IPS-NIHi7 (cell line): ENCODE measurements at regions not wholly inside any gene's neighbourhood (a gene's known extent, or its start where the extent isn't known, plus 50 kb on each side); places are given as distances from the start of the nearest gene placed in this dataset.
"Not testable (repeated sequence)": the region's sequence is repeated elsewhere in the genome, so short reads cannot be mapped to it uniquely, and the experiment has no call there.

Experiments
- DNase-seq: peaks from one replicate; pipeline ENCODE4 v3.0.0; 2012; ENCODE audit warnings: mixed read lengths; ENCODE audit errors: extremely low spot score

- no peak for DNase-seq
These were observed 179.7 kb downstream of the FOXG1 start for GRCh38 chr14:28946267-28946666.

- DNase-seq, result no peak
These were observed 182.9 kb downstream of the FOXG1 start for GRCh38 chr14:28949503-28949902.

- no peak for DNase-seq
These were observed 185.6 kb downstream of the FOXG1 start for GRCh38 chr14:28952161-28952560.

- no peak for DNase-seq
These were observed 186.1 kb downstream of the FOXG1 start for GRCh38 chr14:28952666-28953065.

GRCh38 chr14:28953973-28954372 lies 187.4 kb downstream of the FOXG1 start:
- no peak for DNase-seq

- DNase-seq, result no peak
These were observed 200.0 kb downstream of the FOXG1 start for GRCh38 chr14:28966416-28967233.

GRCh38 chr14:28975084-28975483 lies 208.5 kb downstream of the FOXG1 start:
- peak; percentile 22 for DNase-seq

- no peak for DNase-seq
These were observed 215.6 kb downstream of the FOXG1 start for GRCh38 chr14:28982228-28982627.

- no peak for DNase-seq
These were observed 216.7 kb downstream of the FOXG1 start for GRCh38 chr14:28983279-28983678.

GRCh38 chr14:28987516-28987915 lies 220.9 kb downstream of the FOXG1 start:
- DNase-seq, result no peak

- not testable (repeated sequence) for DNase-seq
These were observed 230.6 kb downstream of the FOXG1 start for GRCh38 chr14:28997196-28997595.

- DNase-seq, result no peak
These were observed 233.1 kb downstream of the FOXG1 start for GRCh38 chr14:28999656-29000055.

GRCh38 chr14:29005647-29006046 lies 239.1 kb downstream of the FOXG1 start:
- no peak for DNase-seq

GRCh38 chr14:29007990-29008389 lies 241.4 kb downstream of the FOXG1 start:
- DNase-seq, result no peak

GRCh38 chr14:29016050-29016900 lies 249.7 kb downstream of the FOXG1 start:
- DNase-seq, result peak; percentile 77

- DNase-seq, result not testable (repeated sequence)
These were observed 256.9 kb downstream of the FOXG1 start for GRCh38 chr14:29023505-29023904.

GRCh38 chr14:29027441-29027840 lies 260.9 kb downstream of the FOXG1 start:
- DNase-seq, result not testable (repeated sequence)

- DNase-seq, result not testable (repeated sequence)
These were observed 261.5 kb downstream of the FOXG1 start for GRCh38 chr14:29027941-29028705.

- DNase-seq, result peak; percentile 25
These were observed 262.5 kb downstream of the FOXG1 start for GRCh38 chr14:29028973-29029582.

- no peak for DNase-seq
These were observed 263.5 kb downstream of the FOXG1 start for GRCh38 chr14:29030121-29030520.

- no peak for DNase-seq
These were observed 264.4 kb downstream of the FOXG1 start for GRCh38 chr14:29030970-29031369.

GRCh38 chr14:29035134-29035533 lies 268.5 kb downstream of the FOXG1 start:
- DNase-seq, result no peak
